Cardiac fibroblast (primary cell): ENCODE measurements at regions not wholly inside any gene's neighbourhood (a gene's known extent, or its start where the extent isn't known, plus 50 kb on each side); places are given as distances from the start of the nearest gene placed in this dataset.

Experiments used
- DNase-seq, 2 donors: peaks; one replicate each; pipeline versions ENCODE4 v3.0.0 to v3.0.0-alpha.2; 2010; ENCODE audit warnings: low read depth in 2 of 2
- H3K4me3 ChIP-seq, 2 donors: replicated peaks in 1 of 2; 1 replicate in 1 of 2; 2 replicates in 1 of 2; pipeline ENCODE4 v1.5.1; 2011; ENCODE audit warnings: low read depth in 2 of 2, low read length in 2 of 2, mild to moderate bottlenecking in 2 of 2, moderate library complexity in 1 of 2
- TF ChIP-seq, protein P1 (sequence below): IDR thresholded peaks from one replicate; pipeline ENCODE4 v1.5.1; 2011; ENCODE audit warnings: low read depth, mild to moderate bottlenecking, low read length, inconsistent platforms

DNA sequence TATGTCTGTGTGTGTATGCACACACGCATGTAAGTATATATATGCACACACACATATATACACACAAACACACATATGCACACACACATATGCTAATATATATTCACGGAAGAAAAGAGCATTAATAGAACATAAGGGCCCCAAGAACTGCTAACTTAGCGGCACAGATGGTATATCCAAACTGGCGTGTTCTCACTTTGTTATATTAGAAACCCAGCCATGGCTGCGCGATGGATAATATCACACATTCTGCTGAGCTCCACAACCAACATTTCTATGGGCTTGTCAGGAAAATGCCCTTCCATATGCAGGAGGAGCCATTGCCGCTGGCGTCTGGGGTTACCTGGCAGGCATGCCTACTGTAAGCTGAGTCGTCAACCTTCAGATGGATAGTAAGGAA, 122.1 kb downstream of the TTLL2 start:
- no peak overlapping the region for H3K4me3 ChIP-seq
- TF ChIP-seq, protein P1, sequence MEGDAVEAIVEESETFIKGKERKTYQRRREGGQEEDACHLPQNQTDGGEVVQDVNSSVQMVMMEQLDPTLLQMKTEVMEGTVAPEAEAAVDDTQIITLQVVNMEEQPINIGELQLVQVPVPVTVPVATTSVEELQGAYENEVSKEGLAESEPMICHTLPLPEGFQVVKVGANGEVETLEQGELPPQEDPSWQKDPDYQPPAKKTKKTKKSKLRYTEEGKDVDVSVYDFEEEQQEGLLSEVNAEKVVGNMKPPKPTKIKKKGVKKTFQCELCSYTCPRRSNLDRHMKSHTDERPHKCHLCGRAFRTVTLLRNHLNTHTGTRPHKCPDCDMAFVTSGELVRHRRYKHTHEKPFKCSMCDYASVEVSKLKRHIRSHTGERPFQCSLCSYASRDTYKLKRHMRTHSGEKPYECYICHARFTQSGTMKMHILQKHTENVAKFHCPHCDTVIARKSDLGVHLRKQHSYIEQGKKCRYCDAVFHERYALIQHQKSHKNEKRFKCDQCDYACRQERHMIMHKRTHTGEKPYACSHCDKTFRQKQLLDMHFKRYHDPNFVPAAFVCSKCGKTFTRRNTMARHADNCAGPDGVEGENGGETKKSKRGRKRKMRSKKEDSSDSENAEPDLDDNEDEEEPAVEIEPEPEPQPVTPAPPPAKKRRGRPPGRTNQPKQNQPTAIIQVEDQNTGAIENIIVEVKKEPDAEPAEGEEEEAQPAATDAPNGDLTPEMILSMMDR = no peak
- DNase-seq = no peak

DNA sequence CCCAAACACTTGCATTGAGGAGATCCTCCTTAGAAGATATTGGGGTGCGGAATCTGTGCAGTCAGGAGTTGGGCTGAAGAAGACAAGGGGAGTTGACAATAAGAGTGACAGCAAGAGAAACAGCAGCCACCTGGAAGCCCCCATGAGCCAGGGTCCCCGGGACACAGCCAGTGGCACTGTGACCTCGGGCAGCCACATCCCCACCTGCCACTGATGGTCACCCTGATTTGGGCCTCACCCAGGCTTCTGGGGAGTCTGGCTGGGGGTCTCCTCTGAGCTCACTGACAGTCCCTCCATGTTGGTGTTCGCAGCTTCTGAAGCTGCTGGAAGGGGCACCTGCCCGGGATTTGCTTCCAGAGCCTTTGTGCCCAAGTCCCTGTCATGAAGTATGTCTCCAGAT, 123.5 kb downstream of the TTLL2 start:
- H3K4me3 ChIP-seq = no peak overlapping the region
- TF ChIP-seq, protein P1 = no peak
- no peak for DNase-seq

DNA sequence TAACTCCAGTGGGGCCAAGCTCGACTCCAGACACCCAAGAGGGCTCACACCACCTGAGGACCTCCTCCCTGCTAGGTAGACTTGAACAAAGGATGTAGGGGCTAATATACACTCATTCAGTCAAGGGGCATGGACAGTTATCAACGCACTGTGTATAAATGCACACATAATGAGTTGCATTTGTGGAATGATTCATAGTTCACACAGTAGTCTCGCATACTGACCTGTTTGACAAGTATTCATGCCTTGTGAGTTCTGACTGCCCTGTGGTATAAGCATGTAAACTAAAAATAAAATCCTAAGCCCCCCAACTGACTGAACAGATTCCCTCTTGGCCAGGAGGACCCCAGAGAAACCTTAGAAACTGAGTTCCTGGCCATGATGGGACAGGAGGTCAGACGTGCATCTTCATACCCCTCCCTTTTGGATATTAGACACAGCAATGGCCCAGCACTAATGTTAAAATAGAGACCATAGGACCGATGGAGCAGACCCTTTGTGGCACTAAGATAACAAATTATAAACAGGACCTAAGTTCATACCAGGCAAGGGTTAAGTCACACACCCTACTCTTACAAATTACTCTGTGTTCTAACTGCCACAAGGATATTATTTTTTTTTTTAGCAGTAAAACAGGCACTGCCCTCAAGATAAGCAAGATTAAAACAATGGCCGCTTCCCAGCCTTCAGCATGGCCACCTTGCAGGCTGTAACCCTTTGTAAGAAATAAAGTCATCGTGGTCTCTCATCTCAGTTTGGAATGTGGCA, 124.4 kb downstream of the TTLL2 start:
- TF ChIP-seq, protein P1 = no peak
- H3K4me3 ChIP-seq = no peak overlapping the region
- no peak for DNase-seq

DNA sequence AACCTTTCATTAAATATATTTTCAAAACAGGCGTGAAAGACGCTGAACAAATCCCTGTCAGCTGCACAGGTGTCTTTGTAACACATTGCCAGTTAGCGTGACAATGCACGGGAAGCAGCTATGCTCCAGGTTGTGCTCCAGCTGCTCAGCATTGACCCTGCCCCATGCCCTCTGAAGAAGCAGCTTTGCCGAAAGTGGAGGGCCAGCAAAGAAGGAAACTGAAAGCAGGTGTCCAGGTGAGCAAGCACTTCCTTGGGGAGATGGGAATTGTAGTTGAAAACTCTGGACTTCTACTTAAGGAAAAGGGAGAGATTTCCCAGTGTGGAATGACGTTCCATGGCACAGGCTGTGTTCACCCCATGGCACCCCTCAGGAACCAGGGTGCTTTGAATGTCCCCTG, 125.7 kb downstream of the TTLL2 start:
- no peak for DNase-seq
- TF ChIP-seq, protein P1 = no peak
- no peak overlapping the region for H3K4me3 ChIP-seq

DNA sequence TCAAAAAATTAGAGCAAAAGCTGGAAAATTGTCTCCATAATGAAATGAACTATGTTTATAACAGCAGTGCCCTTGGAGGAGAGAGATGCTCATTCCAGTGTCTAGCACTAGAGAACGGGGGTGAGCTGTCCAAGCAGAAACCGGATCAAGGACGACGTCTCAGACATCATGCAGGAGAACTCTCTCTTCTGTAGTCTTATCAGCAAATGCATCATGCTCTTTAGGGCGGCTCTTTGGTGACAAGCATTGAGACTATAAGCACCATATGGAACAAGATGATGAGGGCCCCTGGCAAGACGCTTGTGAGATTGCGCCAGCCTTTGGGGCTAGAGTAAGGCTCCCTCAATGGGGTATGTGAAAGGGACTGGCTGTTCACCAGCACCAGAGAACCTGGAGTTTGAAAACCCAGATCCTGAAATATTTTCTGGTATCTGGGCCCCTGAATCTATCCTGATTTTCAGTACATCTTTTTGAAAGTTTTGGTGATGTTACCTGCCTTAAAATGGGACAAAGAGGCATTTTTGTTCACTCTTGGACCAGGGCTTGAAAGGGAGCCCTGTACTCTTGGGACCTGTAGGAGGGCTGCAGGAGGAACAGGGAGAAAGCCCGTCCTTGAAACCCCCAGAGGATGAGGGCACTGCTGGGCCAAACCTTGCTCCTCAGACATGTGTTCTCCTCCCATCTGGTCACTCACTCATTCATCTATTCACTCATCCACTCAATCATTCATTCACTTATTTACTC, 127.6 kb downstream of the TTLL2 start:
- no peak for DNase-seq

DNA sequence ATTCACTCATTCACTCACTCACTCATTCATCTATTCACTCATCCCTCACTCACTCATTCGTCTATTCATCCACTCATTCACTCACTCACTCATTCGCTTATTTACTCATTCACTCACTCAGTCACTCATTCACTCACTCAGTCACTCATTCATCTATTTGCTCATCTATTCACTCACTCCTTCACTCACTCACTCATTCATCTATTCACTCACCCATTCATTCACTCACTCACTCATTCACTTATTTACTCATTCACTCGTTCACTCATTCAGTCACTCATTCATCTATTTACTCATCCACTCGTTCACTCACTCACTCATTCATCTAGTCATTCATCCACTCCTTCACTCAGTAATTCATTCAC, 128.2 kb downstream of the TTLL2 start:
- TF ChIP-seq, protein P1 = no peak
- DNase-seq = no peak
- H3K4me3 ChIP-seq = no peak overlapping the region

More for the DNA sequence above, 127.6 kb downstream of the TTLL2 start:
- TF ChIP-seq, protein P1 = no peak
- no peak overlapping the region for H3K4me3 ChIP-seq
